MM.1S (cell line): ENCODE measurements at regions not wholly inside any gene's neighbourhood (a gene's known extent, or its start where the extent isn't known, plus 50 kb on each side); places are given as distances from the start of the nearest gene placed in this dataset.
"Not testable (repeated sequence)": the region's sequence is repeated elsewhere in the genome, so short reads cannot be mapped to it uniquely, and the experiment has no call there.

ENCODE experiments used
- DNase-seq: peaks from one replicate; pipeline ENCODE4 v3.0.0-alpha.2; 2015
- H2AFZ ChIP-seq: fragments of 300-600 bp; sonication (generic); 2 replicates; pipeline ENCODE4 v1.6.0; 2016; ENCODE audit warnings: antibody characterized with exemption, low read length
- H3F3A ChIP-seq: fragments of 300-600 bp; sonication (generic); 2 replicates; pipeline ENCODE4 v1.6.1; 2016; ENCODE audit warnings: mild to moderate bottlenecking, antibody characterized with exemption, low read length, moderate library complexity, mixed read lengths; ENCODE audit not compliant: insufficient read depth
- H3K27ac ChIP-seq: fragments of 300-600 bp; sonication (generic); 2 replicates; pipeline ENCODE4 v1.5.1; 2016; ENCODE audit warnings: mild to moderate bottlenecking, low read length
- H3K27me3 ChIP-seq: fragments of 300-600 bp; sonication (generic); replicated peaks from 2 replicates; pipeline ENCODE4 v1.6.0; 2016; ENCODE audit warnings: low read length; ENCODE audit not compliant: insufficient read depth
- H3K36me3 ChIP-seq: fragments of 300-600 bp; sonication (generic); replicated peaks from 2 replicates; pipeline ENCODE4 v1.6.1; 2016; ENCODE audit warnings: mild to moderate bottlenecking, low read length, mixed read lengths; ENCODE audit not compliant: insufficient read depth
- H3K4me1 ChIP-seq: fragments of 300-600 bp; sonication (generic); 2 replicates; pipeline ENCODE4 v1.6.1; 2016; ENCODE audit warnings: low read length, mixed read lengths
- H3K4me2 ChIP-seq: fragments of 300-600 bp; sonication (generic); 2 replicates; pipeline ENCODE4 v1.6.0; 2016; ENCODE audit warnings: low read depth, low read length
- H3K4me3 ChIP-seq: fragments of 300-600 bp; sonication (generic); 2 replicates; pipeline ENCODE4 v1.5.1; 2016; ENCODE audit warnings: low read length, mixed read lengths
- H3K79me2 ChIP-seq: fragments of 300-600 bp; sonication (generic); 2 replicates; pipeline ENCODE4 v1.6.1; 2016; ENCODE audit warnings: mixed run types, low read length, mixed read lengths
- H3K9ac ChIP-seq: fragments of 300-600 bp; sonication (generic); 2 replicates; pipeline ENCODE4 v1.6.1; 2016; ENCODE audit warnings: low read length, mixed read lengths
- H3K9me2 ChIP-seq: fragments of 300-600 bp; sonication (generic); replicated peaks from 2 replicates; pipeline ENCODE4 v1.6.1; 2016; ENCODE audit warnings: mild to moderate bottlenecking, low read length, mixed read lengths; ENCODE audit not compliant: insufficient read depth
- H3K9me3 ChIP-seq: fragments of 300-600 bp; sonication (generic); replicated peaks from 2 replicates; pipeline ENCODE4 v1.6.1; 2016; ENCODE audit warnings: mild to moderate bottlenecking, low read length, mixed read lengths; ENCODE audit not compliant: insufficient read depth
- H4K20me1 ChIP-seq: fragments of 300-600 bp; sonication (generic); 2 replicates; pipeline ENCODE4 v1.6.1; 2016; ENCODE audit warnings: mild to moderate bottlenecking, low read length, moderate library complexity, mixed read lengths; ENCODE audit not compliant: insufficient read depth
- EZH2 ChIP-seq: fragments of 300-600 bp; sonication (generic); optimal IDR thresholded peaks from 2 replicates; pipeline ENCODE3; 2017; ENCODE audit warnings: low read depth, mild to moderate bottlenecking, antibody characterized with exemption, low read length, mixed read lengths
- EZH2phosphoT487 ChIP-seq: fragments of 300-600 bp; sonication (generic); IDR thresholded peaks from 2 replicates; pipeline ENCODE4 v1.6.1; 2018; ENCODE audit warnings: antibody characterized with exemption, low read length
- TF ChIP-seq, protein P1 (sequence below): fragments of 300-600 bp; sonication (generic); IDR thresholded peaks from 2 replicates; pipeline ENCODE4 v1.5.1; 2016; ENCODE audit warnings: antibody characterized with exemption, low read length, mixed read lengths

GRCh38 chr4:110335399-110335798, 137.0 kb upstream of the ELOVL6 start:
- Histone ChIP-seq H3K4me1 (no peaks in the 10 kb centered on the region; the same call in 1 of the 2 replicates), H3K27ac (no peak overlapping the region), H3K27me3 (no peaks in the 10 kb centered on the region), H3K9ac (no peak overlapping the region), H2AFZ (no peak overlapping the region), H3K4me3 (no peak overlapping the region), H3K79me2 (no peaks in the 10 kb centered on the region), H3K4me2 (no peak overlapping the region), H4K20me1 (no peaks in the 10 kb centered on the region), H3F3A (no peaks in the 10 kb centered on the region), H3K9me2 (no peaks in the 10 kb centered on the region), H3K36me3 (no peaks in the 10 kb centered on the region), H3K9me3 (no peaks in the 10 kb centered on the region)
- TF ChIP-seq EZH2phosphoT487: no peak
- TF ChIP-seq, protein P1, sequence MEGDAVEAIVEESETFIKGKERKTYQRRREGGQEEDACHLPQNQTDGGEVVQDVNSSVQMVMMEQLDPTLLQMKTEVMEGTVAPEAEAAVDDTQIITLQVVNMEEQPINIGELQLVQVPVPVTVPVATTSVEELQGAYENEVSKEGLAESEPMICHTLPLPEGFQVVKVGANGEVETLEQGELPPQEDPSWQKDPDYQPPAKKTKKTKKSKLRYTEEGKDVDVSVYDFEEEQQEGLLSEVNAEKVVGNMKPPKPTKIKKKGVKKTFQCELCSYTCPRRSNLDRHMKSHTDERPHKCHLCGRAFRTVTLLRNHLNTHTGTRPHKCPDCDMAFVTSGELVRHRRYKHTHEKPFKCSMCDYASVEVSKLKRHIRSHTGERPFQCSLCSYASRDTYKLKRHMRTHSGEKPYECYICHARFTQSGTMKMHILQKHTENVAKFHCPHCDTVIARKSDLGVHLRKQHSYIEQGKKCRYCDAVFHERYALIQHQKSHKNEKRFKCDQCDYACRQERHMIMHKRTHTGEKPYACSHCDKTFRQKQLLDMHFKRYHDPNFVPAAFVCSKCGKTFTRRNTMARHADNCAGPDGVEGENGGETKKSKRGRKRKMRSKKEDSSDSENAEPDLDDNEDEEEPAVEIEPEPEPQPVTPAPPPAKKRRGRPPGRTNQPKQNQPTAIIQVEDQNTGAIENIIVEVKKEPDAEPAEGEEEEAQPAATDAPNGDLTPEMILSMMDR: no peak
- DNase-seq: no peak

DNA sequence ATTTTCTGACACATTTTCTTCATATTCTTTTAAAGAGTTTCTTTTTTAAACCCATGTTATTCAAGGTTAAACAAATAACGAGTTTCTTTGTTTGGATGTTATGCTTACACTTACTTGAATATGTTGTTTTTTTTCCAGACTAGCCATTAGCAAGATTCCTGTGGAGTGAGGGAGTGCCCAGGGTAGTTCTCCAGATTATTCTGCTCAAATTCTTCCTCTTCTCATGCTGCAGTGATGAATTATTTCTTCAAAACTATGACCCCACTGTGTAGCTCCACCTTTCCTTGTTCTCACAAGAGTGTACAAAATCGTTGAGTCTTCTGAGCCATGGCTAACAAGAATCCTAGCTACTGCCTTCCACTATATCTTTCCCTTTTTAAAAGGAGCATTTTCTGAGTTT, 134.1 kb upstream of the ELOVL6 start:
- Histone ChIP-seq H3F3A (no peaks in the 10 kb centered on the region), H3K36me3 (no peaks in the 10 kb centered on the region), H3K4me2 (no peak overlapping the region), H3K27ac (no peak overlapping the region), H3K9me2 (no peaks in the 10 kb centered on the region), H4K20me1 (no peaks in the 10 kb centered on the region), H3K4me1 (no peaks in the 10 kb centered on the region; the same call in 1 of the 2 replicates), H3K9ac (no peak overlapping the region), H3K9me3 (no peaks in the 10 kb centered on the region), H3K4me3 (no peak overlapping the region), H3K79me2 (no peaks in the 10 kb centered on the region), H3K27me3 (no peaks in the 10 kb centered on the region), H2AFZ (no peak overlapping the region)
- TF ChIP-seq, protein P1: no peak
- TF ChIP-seq EZH2: no peak
- TF ChIP-seq EZH2phosphoT487: no peak
- no peak for DNase-seq

- not testable (repeated sequence) for H3K9me3 ChIP-seq, H3K4me1 ChIP-seq, DNase-seq, H3K4me2 ChIP-seq, H3K27me3 ChIP-seq, H4K20me1 ChIP-seq, H3K9me2 ChIP-seq, H3K27ac ChIP-seq, H3K79me2 ChIP-seq, H2AFZ ChIP-seq, H3K36me3 ChIP-seq, H3F3A ChIP-seq, H3K9ac ChIP-seq, H3K4me3 ChIP-seq
Measured at GRCh38 chr4:110326426-110326825, 128.0 kb upstream of the ELOVL6 start.

DNA sequence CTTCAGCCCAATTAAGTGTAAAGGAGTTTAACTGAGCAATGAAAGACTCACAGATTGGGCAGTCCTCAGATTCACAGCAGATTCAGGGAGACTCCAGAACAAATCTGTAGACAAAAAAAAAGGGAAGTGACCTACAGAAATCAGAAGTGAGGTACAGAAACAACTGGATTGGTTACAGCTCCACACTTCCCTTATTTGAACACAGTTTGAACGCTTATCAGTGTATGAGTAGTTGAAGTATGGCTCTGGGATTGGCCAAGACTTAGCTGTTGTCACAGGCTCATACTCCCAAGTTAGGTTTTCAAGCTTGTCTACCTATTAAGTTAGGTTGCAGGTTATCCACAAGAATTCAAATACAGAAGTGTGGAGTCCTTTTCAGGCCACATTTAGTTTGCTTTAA, 112.4 kb upstream of the ELOVL6 start:
- Histone ChIP-seq H3K4me2 (no peak overlapping the region), H2AFZ (no peak overlapping the region), H3K36me3 (no peaks in the 10 kb centered on the region), H3K79me2 (no peaks in the 10 kb centered on the region), H3K9me3 (no peaks in the 10 kb centered on the region), H3K27ac (no peak overlapping the region), H3K9me2 (no peaks in the 10 kb centered on the region), H3K4me3 (no peak overlapping the region), H4K20me1 (no peaks in the 10 kb centered on the region), H3K27me3 (no peaks in the 10 kb centered on the region), H3K9ac (no peak overlapping the region), H3F3A (no peaks in the 10 kb centered on the region), H3K4me1 (no peaks in the 10 kb centered on the region)
- no peak for TF ChIP-seq EZH2
- TF ChIP-seq EZH2phosphoT487: no peak
- TF ChIP-seq, protein P1: no peak
- DNase-seq: no peak
